COLO668 (cell line): ENCODE measurements at regions not wholly inside any gene's neighbourhood (a gene's known extent, or its start where the extent isn't known, plus 50 kb on each side); places are given as distances from the start of the nearest gene placed in this dataset.

Source experiments
- DNase-seq: peaks from one replicate; lab custom pipeline; 2025; ENCODE audit not compliant: unreplicated experiment; lab: John Stamatoyannopoulos, UW

DNA sequence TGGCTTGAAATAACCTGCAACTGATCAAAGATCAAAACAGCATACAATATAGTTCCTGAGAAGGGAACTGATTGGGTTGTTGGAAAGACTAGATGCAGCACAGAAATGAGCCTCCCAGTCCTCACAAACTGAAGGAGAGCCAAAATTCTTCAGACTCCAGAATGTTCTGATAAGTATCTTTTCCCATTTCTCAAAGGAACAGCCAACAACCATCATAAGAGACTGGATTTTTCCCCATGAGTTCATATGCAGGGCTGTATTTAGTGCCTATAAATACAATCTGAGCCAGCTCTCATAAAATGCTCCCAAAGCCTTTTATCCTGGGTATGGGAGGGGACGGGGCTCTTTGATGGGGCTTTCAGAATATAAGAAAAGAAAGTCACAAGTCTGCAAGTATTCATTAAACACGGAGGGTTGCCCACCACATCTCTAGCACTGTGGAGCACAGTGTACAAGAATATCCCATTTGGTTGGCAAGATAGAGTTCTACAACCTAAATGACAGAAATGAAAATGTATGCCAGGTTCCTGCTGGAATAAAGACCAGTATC, 50.7 kb upstream of the LYVE1 start:
- no peak for DNase-seq

DNA sequence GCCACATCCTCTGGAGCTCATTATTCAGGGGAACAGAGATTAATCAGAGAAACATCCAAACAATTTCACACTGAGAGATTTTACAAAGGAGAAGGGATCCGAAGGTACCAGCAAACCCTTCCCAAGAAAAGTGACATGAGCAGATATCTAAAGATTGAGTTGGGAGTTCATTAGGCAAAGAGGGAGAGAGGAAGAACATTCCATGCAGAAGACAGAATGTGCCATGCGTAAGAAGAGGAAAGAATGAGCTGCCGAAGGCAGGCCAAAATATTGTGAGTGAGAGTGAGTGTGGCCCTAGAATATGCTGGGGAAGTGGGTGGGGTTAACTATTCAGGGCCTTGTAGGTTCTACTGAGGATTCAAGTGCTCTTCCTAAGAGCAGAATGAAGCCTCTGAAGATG, 50.0 kb upstream of the LYVE1 start:
- DNase-seq: no peak
